Fibroblast of the aortic adventitia (primary cell): ENCODE measurements at regions not wholly inside any gene's neighbourhood (a gene's known extent, or its start where the extent isn't known, plus 50 kb on each side); places are given as distances from the start of the nearest gene placed in this dataset.

ENCODE experiments used
- DNase-seq: peaks from one replicate; pipeline ENCODE4 v3.0.0-alpha.2; 2010; ENCODE audit warnings: low read depth
- H3K4me3 ChIP-seq: 2 replicates; pipeline ENCODE4 v1.5.1; 2011; ENCODE audit warnings: low read depth, mild to moderate bottlenecking, control low read depth, low read length, moderate library complexity
- TF ChIP-seq, protein P1 (sequence below): IDR thresholded peaks from 2 replicates; pipeline ENCODE4 v1.5.1; 2011; ENCODE audit warnings: mild to moderate bottlenecking, low read length, control low read depth, inconsistent platforms; ENCODE audit not compliant: insufficient read depth

DNA sequence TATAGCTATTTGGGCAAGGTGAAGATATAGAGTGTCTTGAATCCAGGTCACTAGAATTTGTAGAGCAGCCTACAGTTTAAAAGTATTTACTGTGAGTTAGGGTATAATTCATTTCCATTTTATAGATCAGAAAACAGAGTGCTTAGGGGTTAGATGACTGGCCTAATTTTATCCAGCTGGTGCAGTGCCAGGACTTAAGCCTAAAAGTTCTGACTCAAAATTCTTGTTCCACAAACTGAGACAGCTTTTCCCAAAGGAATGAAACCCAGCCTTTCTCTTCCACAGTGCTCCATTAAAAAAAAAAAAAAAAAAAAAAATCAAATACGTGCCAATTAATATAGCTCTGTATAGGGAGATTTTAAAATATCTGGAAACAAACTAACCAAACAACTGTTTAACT, 441.0 kb upstream of the MARCKS start:
- TF ChIP-seq, protein P1, sequence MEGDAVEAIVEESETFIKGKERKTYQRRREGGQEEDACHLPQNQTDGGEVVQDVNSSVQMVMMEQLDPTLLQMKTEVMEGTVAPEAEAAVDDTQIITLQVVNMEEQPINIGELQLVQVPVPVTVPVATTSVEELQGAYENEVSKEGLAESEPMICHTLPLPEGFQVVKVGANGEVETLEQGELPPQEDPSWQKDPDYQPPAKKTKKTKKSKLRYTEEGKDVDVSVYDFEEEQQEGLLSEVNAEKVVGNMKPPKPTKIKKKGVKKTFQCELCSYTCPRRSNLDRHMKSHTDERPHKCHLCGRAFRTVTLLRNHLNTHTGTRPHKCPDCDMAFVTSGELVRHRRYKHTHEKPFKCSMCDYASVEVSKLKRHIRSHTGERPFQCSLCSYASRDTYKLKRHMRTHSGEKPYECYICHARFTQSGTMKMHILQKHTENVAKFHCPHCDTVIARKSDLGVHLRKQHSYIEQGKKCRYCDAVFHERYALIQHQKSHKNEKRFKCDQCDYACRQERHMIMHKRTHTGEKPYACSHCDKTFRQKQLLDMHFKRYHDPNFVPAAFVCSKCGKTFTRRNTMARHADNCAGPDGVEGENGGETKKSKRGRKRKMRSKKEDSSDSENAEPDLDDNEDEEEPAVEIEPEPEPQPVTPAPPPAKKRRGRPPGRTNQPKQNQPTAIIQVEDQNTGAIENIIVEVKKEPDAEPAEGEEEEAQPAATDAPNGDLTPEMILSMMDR, result no peak
- DNase-seq, result peak; percentile 65
- H3K4me3 ChIP-seq, result no peak overlapping the region

DNA sequence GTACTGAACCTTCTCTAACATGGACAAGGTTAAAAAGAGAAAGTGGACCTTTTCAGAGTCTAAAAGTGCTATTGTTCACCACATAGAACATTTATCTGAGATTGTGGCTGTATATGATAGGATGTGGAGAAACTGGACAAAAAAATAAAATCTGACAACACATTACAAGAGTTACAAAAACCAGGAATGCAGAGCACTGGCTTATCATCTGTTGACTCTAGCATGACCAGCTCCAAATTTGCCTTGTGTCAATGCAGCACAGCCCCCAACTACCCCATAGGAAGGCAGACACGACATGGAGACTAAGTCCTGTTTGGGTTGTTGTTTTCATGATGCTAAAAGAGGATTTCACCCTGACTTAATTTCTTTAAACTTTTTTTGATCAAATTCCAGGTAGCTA, 436.9 kb upstream of the MARCKS start:
- H3K4me3 ChIP-seq, result no peak overlapping the region
- TF ChIP-seq, protein P1, result no peak
- DNase-seq, result peak; percentile 47

DNA sequence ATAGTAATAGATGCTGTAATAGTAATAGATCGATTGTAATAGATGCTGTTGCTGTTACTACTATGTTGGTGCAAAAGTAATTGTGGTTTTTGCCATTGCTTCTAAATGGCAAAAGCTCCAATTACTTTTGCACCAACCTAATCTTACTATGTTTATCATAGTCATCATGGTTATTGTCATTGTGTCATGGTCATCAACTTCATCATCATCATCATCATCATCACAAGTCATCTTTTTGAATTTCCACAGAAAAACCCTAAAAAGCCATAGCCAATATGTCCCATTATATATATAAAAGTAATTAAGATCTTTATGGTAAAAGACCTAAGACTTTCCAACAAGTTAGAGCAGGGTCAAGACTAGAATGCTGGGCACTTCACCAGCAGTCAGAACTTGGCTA, 435.1 kb upstream of the MARCKS start:
- H3K4me3 ChIP-seq, result no peak overlapping the region
- DNase-seq, result no peak
- TF ChIP-seq, protein P1, result no peak

DNA sequence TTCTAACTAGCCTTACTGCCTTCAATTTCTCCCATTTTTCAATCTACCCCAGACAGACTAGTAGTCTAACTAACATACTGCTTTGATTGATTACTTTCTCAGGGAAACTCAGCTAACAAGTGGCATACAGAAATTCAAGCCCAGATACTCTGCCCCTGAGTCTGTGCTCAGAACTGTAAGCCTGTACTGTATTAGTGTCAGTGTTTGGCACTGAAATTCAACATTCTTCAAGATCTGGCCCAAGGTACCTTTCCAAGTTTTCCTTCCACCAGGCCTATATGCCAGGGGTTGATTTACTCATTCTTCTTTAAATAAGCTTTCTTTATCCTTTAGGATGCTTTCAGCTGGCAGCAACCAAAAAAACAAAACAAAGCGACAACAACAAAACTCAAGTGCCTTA, 433.2 kb upstream of the MARCKS start:
- TF ChIP-seq, protein P1, result no peak
- DNase-seq, result peak; percentile 56

DNA sequence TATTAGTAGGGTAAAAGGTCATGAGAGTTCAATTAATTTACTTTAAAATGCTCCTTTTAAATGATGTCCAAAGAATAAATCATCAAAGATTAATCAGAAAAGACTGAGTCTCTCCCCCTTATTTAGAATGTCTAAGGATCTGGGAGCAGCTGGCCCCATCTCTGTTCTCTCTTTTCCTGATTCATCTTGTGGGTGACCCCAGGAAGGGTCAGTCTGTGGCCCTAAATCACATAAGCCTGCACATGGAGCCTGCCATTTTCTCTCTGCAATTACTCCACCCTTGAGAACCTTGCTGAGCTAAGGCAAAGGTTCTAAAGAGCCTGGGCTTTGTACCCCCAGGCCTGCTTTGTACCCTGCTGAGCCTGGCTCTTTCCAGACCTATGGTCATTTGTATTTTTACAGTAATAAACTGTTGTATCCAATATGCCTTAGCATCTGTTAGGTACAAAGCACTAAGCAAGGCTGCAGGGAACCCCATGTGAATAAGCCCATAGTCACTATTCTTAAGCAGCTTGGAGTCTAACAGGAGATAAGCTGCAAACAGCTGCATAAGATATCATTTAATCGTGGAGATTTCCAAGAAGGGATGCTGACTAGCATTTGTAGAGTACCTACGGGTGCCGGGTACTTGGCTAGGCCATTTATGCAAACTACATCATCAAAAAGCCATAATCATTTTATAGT, 431.0 kb upstream of the MARCKS start:
- no peak for DNase-seq
- TF ChIP-seq, protein P1, result no peak

More for the DNA sequence above, 433.2 kb upstream of the MARCKS start:
- H3K4me3 ChIP-seq, result no peak overlapping the region

DNA sequence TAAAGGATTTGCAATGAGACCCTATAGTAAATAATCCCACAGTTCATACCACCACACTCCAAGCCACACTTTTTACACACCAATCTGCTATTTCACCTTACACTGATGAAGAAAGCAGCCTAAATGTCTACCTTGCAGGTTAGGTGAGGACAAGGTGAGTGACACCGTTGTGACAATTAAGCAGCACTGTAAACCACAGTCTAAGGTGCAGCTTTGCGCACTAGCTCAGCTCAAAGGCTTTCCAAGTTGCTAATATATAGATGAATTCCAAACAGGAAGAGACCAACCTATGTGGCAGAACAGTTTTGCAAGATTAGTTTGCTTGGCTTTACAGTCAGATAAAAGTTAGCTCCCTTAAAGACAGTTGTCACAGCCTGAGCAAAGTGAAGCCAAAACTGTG, 429.5 kb upstream of the MARCKS start:
- DNase-seq, result no peak
- TF ChIP-seq, protein P1, result no peak
- no peak overlapping the region for H3K4me3 ChIP-seq

More for the DNA sequence above, 431.0 kb upstream of the MARCKS start:
- H3K4me3 ChIP-seq, result no peak overlapping the region

DNA sequence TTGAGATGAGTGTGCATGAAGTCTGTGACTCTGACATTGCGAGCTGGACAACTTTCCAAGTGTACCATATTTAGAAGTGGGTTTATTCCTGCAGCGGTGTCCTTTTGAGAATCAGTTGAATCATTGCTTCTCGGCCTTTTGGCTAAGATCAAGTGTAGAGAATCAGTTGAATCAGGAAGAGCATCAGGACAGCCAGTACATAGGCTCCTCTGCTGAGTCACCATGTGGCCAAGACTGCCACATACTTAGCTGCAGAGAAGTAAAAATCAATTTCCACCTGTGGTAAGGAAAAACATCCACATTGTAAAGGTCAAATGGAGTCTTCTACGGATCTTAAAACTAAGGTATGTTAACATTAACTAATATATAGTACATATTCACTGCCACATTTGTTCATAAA, 428.4 kb upstream of the MARCKS start:
- no peak for DNase-seq
- H3K4me3 ChIP-seq, result no peak overlapping the region
- TF ChIP-seq, protein P1, result no peak
